ENCODE measurements at regions not wholly inside any gene's neighbourhood (a gene's known extent, or its start where the extent isn't known, plus 50 kb on each side); places are given as distances from the start of the nearest gene placed in this dataset.
"Not testable (repeated sequence)": the region's sequence is repeated elsewhere in the genome, so short reads cannot be mapped to it uniquely, and the experiment has no call there.

DNA sequence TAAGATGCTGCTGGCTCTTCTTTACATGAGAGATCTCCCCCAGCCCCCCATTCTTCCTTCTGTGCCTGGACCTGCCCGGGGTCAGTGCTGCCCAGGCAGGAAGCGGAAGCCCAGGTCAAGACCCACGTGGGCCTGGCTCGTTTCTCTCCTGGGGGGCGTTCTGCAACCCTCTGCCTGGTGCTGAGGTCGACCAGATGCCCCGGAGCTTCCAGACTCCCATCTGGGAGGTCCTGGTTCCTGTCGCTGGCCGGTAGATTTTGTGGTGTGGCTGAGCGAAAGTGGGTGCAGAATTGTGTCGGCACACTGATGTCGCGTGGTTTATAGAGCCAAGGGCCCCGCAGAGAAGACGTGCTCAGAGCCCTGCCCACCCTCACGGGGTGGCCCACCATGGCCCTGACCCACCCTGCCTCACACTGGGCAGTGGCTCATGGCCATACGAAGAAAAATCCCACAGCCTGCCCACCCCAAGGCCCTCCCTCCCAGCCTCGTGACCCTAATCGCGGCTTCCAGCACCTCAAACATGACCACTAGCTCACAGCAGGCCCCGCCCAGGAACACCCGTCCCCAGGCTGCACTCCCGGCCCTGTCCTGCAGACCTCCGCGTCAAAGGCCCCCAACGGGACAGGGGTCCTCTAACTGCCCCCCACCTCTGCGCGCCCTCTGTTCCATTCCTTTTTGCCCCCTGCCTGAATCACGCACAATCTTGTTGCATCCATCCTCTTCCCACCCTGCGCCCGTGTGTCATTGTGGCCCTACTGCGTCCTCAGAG, 443.2 kb upstream of the ZNF722 start:
- DNase-seq, result not testable (repeated sequence)

DNA sequence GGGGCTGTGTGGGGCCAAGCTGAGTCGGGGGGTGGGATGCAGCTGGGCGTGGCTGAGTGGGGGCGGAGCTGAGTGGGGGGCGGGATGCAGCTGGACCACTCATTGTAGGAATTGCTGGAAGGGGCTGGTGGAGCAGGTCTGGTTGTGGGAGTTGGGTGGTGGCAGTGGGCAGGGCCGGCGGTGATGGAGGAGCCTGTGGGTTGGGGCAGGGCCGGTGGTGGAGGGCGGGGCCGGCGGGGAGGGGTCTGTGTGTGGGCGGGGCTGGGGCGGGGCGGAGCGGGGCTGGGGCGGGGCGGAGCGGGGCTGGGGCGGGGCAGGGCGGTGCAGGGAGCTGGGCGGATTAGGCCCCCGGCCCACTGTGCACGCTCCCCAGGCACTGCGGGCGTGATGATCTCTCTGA, 442.4 kb upstream of the ZNF722 start:
- not testable (repeated sequence) for DNase-seq

DNA sequence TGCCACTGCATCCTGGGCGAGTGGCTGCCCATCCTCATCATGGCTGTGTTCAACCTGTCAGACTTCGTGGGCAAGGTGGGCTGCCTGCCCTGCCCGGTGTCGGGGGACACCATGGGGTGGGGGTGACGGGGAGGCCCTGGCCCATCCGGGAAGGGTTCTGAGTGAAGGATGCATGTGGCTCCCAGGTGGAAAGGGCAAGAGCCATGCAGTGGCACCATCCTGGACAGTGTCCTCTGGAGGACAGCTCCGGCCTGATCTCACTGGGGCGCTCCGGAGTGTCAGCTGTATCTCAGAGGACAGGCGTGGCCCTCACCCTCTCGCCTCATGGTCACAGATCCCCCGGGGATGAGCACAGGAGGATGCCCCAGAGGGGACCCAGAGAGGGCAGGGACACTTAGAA, 439.6 kb upstream of the ZNF722 start:
- not testable (repeated sequence) for DNase-seq

DNA sequence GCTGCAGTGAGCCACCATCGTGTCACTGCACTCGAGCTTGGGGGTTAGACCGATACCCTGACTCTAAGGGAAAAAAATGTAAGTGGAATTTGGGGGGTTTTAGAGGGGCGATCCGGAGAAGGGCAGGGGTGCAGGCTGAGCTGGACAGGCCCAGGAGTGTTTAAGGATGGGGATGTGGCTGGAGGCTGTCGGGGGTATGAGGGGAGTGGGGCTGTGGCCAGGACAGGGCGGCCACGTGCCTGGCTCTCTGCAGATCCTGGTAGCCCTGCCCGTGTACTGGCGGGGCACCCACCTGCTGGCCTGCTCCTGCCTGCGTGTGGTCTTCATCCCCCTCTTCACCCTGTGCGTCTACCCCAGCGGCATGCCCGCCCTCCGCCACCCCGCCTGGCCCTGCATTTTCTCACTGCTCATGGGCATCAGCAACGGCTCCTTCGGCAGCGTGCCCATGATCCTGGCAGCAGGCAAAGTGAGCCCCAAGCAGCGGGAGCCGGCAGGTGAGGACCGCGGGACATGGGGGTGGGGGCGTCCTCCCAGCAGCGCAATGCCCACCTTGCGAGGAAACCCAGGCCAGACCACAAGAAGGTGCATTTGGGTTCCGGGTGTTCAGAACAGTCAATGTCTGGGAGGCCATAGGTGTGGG, 438.7 kb upstream of the ZNF722 start:
- DNase-seq, result not testable (repeated sequence)

DNA sequence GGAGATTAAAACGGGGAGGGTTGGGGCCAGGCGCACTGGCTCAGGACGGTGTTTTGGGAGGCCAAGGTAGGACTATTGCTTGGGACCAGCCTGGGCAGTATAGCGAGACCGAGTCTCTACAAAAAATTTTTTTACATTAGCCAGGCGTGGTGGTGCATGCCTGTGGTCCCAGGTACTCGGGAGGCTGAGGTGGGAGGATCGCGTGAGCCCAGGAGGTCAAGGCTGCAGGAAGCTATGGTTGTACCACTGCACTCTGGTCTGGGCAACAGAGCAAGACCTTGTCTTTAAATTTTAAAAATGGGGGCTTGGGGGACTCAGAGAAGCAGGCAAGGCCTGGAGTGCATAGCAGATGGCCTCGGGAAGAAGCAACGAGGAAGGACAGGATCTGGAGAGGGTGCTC, 436.7 kb upstream of the ZNF722 start:
- not testable (repeated sequence) for DNase-seq

DNA sequence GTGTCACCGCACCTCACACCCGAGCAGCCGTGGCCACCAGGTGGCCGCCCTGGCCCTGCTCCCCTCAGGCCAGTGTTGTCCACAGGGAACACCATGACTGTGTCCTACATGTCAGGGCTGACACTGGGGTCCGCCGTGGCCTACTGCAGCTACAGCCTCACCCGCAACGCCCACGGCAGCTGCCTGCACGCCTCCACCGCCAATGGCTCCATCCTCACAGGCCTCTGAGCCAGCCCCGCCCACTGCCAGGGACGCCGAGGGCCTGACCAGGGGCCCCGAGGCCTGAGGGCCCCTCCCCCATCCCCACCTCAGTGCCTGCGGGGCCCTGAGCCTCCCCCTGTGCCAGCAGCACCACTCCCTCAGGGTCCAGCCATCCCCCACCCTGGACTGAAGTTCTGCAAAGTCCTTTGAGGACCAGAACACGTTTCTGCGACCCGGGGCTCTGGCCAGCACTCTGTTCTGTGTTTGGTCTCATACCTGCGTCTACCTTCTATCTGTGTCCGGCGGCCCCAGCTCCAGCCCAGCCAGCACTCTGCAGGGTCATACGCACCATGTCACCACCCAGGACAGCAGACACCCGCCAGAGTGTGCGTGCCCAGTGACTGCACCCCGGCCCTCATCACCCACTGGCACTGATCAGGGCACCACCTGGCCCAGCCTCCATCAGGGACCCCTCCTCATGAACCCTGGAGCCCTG, 436.1 kb upstream of the ZNF722 start:
- DNase-seq, result not testable (repeated sequence)

DNA sequence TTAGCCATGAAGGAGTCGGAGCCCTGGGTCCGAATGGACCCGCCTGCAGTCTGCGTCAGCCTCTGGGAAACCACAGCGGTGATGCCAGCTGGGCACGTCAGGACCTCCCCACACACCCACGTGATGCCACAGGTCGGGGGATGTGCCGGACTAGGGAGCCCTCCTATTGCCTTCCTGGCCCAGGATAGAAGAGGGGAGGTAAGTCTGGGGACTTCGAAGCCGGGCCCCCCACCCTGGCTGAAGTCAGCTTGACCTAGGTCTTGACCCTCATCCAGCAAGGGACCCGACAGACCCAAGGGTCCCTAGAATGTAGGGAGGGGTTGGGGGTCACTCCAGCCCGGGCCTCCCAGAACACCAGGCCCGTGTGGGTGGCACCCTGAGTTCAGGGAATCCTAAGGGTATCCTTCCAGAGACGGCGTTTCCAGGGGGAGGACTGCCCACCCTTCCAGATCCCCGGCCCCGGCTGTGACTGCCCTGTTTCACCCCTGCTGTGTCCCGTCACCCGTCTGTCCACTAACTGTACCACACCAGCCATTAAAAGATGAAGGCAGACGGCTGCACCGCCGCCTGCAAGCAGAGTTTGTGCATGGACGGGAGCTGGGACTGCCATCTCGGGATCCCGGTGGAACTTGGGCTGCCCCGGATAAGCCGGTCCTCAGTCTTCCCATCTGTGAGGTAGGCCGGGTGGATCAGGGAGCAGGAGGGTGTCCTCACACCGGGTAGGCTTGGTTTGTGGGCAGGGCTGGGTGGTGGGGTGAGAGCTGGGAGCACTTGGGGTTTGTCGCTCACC, 435.3 kb upstream of the ZNF722 start:
- DNase-seq, result not testable (repeated sequence)

DNA sequence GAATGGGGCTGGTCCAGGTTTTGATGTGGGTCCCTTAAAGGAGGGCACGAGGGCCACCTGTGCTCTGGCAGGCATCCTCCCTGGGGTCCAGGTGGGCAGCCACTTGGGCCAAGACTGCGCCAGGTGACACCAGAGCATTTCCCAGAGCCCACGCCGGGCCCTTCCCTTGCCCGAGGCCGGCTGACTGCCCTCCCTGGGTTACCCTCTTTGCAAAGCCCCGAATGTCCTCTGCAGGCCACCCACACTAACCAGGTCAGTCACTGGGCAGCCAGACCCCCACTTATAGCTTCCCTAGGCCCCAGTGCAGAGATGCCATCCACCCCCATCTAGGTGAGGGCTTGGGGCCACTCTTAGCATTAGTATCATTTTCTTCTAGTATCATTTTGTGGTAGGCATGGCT, 433.8 kb upstream of the ZNF722 start:
- not testable (repeated sequence) for DNase-seq

DNA sequence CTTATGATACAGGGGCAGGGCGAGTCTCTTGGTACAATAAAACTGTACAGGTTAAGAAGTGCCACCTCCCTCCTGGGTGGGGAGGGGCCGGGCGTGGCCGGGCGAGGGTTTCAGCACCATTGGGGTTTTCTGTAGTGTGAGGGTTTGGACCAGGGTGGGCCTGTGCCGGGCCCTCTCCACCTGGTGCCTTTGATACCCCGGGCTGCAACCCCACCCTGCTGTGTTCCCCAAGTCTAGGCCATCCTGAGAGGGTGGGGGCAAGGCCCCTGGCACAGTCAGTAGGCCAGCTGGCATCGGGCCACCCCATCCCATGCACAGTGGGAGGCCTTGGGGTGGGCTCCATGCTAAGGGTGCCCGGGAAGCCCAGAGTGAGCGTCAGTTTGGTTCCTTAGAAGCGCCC, 431.8 kb upstream of the ZNF722 start:
- not testable (repeated sequence) for DNase-seq

DNA sequence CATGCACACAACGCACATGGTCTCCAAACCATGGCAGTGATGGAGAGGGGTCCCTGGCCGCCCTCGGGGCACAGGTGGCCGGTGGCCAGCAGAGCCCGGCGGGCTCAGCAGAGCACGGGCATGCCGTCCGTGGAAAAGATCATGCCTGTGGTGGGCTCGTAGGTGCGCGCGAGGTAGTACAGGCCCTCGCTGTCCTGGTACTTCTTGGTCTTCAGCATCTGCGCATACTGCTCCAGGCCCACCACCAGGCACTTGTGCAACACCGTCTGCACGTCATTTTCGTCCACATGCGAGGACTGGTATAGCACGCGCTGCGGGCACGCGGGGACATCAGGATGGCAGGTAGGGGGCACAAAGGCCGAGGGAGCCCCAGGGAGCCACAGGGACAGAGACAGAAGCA, 431.0 kb upstream of the ZNF722 start:
- not testable (repeated sequence) for DNase-seq

DNA sequence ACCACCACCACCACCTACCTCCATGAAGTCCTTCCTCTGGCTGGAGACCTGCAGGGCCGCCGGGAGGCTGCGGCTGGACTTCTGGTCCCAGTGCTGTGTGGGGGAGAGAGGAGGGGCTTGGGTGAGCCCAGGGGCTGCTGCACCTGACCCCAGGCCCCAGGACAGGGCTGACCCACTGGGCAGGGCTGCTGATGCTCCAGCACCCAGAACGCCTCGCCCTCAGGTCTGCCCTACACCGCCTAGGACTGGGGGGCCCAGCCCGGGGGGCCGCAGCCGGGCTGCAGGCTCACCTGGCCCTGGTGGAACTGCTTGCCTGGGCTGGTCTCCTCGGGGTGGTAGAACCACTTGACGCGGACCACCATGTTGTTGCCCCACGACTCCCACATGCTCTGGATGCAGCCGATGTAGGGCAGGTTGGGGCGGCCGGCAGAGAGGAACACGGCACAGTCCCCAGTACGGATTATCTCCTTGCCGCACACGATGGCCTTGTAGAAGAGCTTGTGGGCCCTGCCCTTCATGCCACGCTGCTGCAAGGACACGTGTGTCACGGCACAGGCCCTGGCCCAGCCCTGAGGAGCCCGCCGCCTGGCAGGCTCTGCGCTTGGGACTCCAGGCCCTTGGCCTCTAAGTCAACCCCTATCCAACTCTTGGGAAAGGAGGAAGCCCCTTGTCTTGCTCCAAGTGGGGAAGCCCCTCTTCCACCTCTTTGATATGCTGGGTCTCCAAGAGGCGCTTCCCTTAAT, 429.9 kb upstream of the ZNF722 start:
- DNase-seq, result not testable (repeated sequence)

DNA sequence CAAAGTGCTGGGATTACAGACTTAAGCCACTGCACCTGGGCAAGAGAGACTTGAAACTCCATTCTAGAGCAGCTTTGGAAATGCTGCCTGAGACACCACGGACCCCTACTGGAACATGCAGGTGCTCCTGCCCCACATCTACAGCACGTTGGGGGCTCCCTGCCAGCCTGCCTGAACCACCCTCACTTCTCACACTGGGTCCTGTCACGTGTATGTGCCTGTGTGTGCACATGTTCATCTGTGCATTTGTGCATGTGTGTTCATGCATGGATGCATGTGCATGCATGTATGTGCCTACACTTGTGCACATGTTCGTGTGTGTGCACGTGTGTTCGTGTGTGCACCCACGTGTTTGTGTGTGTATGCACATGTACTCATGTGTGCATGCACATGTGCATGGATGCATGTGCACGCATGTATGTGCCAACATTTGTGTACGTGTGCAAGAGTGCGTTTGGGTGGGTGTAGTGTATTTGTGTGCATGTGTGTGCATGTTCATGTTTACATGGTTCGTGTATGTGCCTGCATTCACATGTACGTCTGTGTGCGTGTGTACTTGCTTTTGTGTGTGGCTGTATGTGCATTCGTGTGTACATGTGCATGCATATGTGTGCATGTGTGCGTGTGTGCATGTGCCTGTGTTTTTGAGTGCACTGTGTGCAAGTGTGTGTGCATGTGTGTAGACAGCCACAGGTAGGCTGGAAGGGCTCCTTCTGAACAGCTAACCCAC, 428.1 kb upstream of the ZNF722 start:
- not testable (repeated sequence) for DNase-seq

DNA sequence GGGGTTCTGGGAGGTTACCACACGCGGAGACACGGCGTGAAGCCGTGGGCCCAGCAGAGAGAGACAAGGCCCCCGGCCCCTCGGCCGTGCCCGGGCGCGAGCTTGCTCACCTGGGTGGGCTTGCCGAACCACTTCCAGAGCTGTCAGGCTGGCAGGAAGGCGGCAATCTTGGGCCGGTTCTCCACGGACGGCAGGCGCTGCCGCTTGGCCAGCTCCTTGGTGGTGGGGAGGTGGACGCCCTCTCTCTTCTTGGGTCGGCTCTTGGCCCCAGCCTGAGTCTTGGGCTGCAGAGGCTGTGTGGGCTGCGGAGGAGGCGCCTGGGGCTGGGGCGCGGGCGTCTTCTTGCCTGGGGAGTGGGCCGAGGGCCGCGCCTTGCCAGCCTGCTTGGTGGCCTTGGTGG, 426.5 kb upstream of the ZNF722 start:
- not testable (repeated sequence) for DNase-seq

DNA sequence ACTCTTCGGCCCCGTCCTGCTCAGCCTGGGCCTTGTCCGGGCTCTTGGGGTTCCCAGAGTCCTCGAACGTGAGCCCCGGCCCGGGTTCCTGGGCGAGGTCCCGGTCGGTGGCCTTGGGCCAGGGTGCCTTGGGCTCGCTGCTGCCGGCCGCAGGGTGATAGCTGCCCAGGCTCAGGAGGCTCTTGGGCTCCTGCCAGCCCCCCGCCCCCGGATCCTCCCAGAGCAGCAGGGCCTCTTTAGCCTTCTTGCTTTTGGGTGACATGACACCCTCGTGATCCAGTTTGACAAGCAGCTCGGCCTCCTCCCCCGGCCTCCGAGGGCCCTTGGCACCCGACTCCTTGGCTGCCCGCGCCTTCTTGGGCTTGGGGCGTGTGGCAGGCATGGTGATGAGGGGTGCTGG, 425.7 kb upstream of the ZNF722 start:
- not testable (repeated sequence) for DNase-seq

DNA sequence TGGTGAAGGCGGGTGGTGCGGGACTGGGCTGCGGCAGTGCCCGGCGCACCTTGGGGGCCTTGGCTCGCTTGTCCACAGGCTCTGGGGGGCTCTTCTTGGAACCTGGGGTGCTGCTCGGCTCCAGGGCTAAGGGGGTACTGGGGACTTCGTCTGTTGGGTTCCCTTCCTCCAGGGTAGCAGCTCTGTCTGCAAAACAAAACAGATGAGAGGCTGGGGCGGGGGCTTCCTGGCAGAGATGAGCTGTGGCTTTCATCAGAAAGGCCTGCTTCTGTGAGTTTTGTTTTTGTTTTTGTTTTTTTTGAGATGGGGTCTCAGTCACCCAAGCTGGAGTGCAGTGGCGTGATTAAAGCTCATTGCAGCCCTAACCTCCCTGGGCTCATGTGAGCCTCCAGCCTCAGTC, 425.2 kb upstream of the ZNF722 start:
- DNase-seq, result not testable (repeated sequence)

DNA sequence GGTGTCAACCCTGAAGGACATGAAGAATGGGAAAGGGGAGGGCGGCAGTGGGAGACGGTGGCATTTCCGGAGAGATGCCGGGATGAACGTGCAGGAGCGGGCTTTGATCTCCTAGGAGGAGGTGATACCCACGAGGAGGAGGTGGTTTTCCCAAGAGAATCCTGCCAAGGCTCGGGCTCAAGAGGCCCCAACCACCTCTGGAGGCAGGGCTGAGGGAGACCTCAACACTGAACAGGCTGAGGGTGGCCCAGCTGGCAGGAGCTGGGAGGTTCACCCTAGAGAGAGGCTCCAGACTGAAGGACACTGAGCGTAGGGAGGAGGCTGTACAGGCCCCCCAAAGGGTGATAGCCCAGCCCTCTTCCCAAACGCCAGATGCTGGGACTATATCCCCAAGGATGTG, 422.2 kb upstream of the ZNF722 start:
- not testable (repeated sequence) for DNase-seq

DNA sequence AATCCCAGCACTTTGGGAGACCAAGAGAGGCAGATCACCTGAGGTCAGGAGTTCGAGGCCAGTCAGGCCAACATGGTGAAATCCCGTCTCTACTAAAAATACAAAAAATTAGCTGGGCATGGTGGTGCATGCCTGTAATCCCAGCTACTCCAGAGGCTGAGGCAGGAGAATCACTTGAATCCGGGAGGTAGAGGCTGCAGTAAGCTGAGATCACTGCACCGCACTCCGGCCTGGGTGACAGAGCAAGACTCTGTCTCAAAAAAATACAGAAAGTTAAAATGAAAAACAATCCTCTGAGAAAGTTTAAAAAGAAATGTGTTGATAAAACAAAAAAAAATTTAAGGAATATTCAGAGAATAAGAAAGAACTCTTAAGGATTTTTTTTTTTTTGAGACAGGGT, 421.6 kb upstream of the ZNF722 start:
- DNase-seq, result not testable (repeated sequence)

DNA sequence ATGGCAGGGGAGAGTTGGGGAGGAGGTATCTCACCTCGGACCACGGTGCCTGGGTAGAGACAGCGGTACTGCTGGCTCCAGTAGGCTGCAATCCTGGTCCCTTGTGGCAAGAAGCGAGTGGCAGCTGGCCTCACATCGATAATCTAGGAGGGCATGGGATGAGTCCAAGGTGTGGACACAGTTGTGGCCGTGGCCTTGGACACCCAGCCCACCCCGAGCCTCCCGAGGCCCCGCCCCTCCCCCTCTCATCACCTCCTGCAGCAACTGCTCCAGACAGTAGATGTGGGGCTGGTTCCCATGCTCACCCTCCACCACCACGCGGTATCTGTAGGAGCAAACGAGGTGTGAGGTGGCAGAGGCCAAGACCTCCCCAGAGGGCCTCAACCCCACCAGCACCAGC, 418.6 kb upstream of the ZNF722 start:
- DNase-seq, result not testable (repeated sequence)

DNA sequence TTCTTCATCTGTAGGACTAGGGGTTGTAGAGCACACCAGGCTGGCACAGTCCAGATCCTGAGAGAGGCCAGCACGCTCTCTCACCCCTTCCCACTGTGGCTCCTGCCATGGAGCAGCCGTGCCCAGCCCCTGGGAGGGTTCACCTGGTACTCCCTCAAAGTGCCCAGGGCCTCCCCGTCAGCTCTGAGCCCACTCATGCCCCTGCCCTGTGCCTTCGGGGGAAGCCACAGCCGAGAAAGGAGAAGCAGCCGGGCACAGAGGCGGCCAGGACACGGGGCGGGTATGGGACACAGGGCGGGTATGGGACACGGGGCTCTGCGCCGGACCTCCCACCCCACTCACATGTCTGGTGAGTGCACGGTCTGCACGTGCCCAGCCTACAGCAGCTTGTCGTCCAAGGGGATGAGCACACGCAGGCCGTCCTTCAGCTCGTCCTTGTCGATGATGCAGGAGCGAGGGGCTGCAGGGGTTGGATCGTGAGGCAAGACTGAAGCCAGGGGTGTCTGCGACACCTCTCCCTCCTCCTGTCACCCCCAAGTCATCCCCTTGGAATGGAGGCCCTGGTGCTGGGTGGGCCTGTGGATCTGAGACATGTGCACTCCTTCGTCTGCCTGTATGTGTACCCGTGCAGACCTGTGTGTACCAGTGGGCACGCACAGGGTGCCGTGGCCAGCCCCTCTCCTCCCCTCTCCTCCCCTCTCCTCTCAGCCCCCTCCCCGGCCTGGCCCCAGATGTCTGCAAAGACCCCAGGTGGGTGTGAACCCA, 417.9 kb upstream of the ZNF722 start:
- DNase-seq, result not testable (repeated sequence)

DNA sequence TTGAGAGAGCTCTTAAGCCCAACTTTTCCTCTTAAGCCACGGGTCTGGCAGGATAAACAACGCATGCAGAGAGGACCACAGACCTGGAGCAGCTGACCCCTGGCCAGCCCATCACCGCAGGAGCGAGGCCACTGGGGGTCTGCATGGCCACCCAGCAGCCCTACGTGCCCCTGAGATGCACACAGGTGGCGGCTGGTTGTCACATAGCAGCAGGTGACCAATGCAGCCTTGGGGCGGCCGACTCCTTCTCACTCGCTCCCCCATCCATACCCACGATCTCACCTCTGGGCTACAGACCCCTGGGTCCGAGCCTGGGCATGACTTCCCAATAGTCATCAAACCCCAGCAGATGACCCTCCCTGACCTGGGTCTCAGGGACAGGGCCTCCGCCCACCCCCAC, 415.9 kb upstream of the ZNF722 start:
- DNase-seq, result not testable (repeated sequence)
